ENCODE measurements at regions not wholly inside any gene's neighbourhood (a gene's known extent, or its start where the extent isn't known, plus 50 kb on each side); places are given as distances from the start of the nearest gene placed in this dataset.
"Not testable (repeated sequence)": the region's sequence is repeated elsewhere in the genome, so short reads cannot be mapped to it uniquely, and the experiment has no call there.

- no peak for TF ChIP-seq CTCF (conservative IDR thresholded peaks at IDR 0.05; ENCODE audit: low read depth, low read length)
- no peak for DNase-seq (ENCODE audit: low read depth)
- H3K4me3 ChIP-seq (ENCODE audit: low read length) = no peak overlapping the region
Observed at GRCh38 chr20:8990770-8991169, 78.1 kb upstream of the PLCB4 start.

GRCh38 chr20:8994045-8994444, 74.8 kb upstream of the PLCB4 start:
- DNase-seq (ENCODE audit: low read depth) = no peak
- TF ChIP-seq CTCF (conservative IDR thresholded peaks at IDR 0.05; ENCODE audit: low read depth, low read length) = no peak

GRCh38 chr20:8995761-8996160, 73.1 kb upstream of the PLCB4 start:
- TF ChIP-seq CTCF (conservative IDR thresholded peaks at IDR 0.05; ENCODE audit: low read depth, low read length) = no peak
- no peak for DNase-seq (ENCODE audit: low read depth)
- no peak overlapping the region for H3K4me3 ChIP-seq (ENCODE audit: low read length)

More at GRCh38 chr20:8994045-8994444, 74.8 kb upstream of the PLCB4 start:
- no peak overlapping the region for H3K4me3 ChIP-seq (ENCODE audit: low read length)

- no peak overlapping the region for H3K4me3 ChIP-seq (ENCODE audit: low read length)
- TF ChIP-seq CTCF (conservative IDR thresholded peaks at IDR 0.05; ENCODE audit: low read depth, low read length) = no peak
- DNase-seq (ENCODE audit: low read depth) = no peak
Observed at GRCh38 chr20:8996817-8997512, 71.9 kb upstream of the PLCB4 start.

GRCh38 chr20:8997701-8998117, 71.2 kb upstream of the PLCB4 start:
- TF ChIP-seq CTCF (conservative IDR thresholded peaks at IDR 0.05; ENCODE audit: low read depth, low read length) = no peak
- no peak overlapping the region for H3K4me3 ChIP-seq (ENCODE audit: low read length)
- DNase-seq (ENCODE audit: low read depth) = no peak

- H3K4me3 ChIP-seq (ENCODE audit: low read length) = no peak overlapping the region
- no peak for DNase-seq (ENCODE audit: low read depth)
- no peak for TF ChIP-seq CTCF (conservative IDR thresholded peaks at IDR 0.05; ENCODE audit: low read depth, low read length)
Observed at GRCh38 chr20:9011121-9011520, 57.8 kb upstream of the PLCB4 start.

GRCh38 chr20:9015232-9015983, 53.5 kb upstream of the PLCB4 start:
- H3K4me3 ChIP-seq (ENCODE audit: low read length); DNase-seq (ENCODE audit: low read depth): not testable (repeated sequence)
